Renal cortical epithelial cell (primary cell): ENCODE measurements at regions not wholly inside any gene's neighbourhood (a gene's known extent, or its start where the extent isn't known, plus 50 kb on each side); places are given as distances from the start of the nearest gene placed in this dataset.

Source experiments
- DNase-seq: peaks from one replicate; pipeline ENCODE4 v3.0.0-alpha.2; 2011; ENCODE audit warnings: low read depth

DNA sequence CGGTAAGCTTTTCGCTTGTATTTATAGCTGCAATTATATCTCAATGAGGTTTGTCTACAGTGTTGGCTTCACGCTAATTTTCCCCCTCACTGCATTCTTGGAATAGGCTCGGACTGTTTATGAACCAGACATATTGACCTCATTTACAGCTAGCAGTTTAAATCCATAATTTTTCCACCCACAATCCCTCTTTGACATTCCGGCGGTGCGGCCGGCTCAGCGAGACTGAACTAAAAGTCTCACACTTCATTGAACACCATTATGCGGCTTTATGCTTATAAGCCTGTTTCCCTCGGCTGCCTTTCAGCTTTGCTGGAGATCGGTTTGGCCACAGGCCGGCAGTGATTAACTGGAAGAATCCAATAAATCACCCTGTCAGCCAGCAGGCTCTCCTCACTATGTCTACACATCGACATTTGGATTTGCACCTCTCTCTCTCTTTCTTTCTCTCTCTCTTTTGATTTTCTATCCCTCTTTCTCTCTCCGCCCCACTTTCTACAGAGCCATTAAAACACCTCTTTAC lies 315.0 kb upstream of the TLE4 start:
- DNase-seq = peak; percentile 97

DNA sequence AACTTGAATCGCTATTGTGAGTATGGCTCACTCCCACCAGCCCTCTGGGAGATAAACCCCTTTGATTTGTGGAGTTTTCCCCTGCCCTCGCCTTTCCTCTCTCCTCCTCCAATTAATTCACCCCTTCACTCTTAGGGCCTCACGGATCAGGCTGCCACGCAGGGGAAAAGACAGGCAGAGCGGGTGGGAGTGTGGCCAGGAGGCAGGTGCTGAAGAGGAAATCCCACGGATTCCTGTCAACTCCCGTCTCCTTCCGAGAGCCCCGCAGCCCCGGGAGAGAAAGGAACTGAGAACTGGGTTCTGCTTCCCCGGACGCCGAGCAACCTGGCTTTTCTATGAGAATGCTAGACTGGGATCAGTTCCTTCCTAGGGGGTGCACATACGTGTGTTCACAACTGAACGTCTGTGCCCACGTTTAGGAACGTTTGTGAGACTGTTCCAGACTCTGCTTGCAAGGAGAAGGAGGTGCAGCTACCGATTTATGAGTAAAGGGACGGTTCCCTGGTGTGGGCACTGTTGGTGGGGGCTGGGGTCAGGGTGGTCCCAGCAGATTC lies 314.5 kb upstream of the TLE4 start:
- no peak for DNase-seq

GRCh38 chr9:79257790-79258351 lies 313.9 kb upstream of the TLE4 start:
- DNase-seq = no peak

- no peak for DNase-seq
Measured at GRCh38 chr9:79259858-79260257, 311.9 kb upstream of the TLE4 start.

- no peak for DNase-seq
Measured at GRCh38 chr9:79263628-79264027, 308.1 kb upstream of the TLE4 start.

GRCh38 chr9:79264041-79264440 lies 307.7 kb upstream of the TLE4 start:
- DNase-seq = no peak

- peak; percentile 26 for DNase-seq
Measured at GRCh38 chr9:79264511-79265355, 307.0 kb upstream of the TLE4 start.

GRCh38 chr9:79266986-79267385 lies 304.8 kb upstream of the TLE4 start:
- DNase-seq = no peak

DNA sequence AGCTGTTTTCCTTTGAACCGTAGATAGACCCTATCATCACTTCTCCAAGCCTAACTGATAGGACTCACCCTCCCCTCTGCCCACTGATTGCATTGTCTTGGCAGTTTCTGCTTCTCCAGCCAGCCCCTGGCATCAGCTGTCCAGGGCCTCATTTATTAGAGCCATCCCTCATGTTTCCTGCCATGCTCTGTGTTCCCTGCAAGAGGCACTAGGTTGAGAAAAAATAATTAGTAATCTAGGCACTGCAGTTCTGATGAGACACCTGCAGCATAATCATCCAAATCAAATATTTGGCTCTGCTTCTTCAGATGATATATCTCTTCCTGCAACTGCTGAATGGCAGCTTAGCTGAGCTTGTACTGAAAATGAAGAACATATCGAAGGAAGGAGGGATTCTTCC lies 303.0 kb upstream of the TLE4 start:
- no peak for DNase-seq

- DNase-seq = no peak
Measured at GRCh38 chr9:79273311-79273710, 298.5 kb upstream of the TLE4 start.

DNA sequence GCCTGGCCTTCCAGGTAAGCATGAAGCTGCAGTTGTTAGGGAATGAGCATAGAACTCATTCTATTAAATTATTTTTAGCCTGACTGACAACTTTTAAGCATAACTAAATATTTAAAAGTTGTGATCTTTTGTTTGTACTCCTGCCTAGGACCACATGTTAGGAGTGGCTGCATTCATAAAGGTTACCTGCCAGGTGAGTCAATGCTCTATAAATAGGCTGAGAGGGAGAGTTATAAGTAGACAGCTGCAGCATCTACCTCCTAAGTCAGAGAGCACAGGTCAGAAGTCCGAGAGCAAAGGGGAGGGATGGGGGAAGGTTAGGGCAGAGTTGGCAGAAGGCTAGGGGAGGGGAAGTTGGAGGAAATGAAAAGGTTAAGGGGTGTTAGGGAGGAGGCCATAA lies 292.4 kb upstream of the TLE4 start:
- DNase-seq = no peak

- DNase-seq = no peak
Measured at GRCh38 chr9:79280691-79281090, 291.1 kb upstream of the TLE4 start.

DNA sequence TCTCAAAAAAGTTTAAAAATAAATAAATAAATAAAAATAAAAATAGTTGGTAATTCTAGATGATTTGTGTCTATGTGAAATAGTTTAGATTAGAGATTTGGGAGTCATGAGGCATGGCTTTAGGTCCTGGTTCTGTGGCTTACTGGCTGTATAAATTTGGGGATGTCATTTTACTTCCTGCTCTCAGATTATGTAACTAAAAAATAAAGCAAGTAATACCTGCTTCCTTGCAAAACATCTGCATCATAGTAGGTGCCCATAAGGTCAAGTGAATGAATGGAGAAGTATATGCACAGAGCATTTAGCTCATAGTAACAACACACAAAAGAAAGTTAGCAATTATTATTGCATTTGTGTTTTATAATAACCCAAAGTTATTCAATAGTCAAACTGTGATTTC lies 287.7 kb upstream of the TLE4 start:
- no peak for DNase-seq

GRCh38 chr9:79286992-79287707 lies 284.6 kb upstream of the TLE4 start:
- DNase-seq = no peak

DNA sequence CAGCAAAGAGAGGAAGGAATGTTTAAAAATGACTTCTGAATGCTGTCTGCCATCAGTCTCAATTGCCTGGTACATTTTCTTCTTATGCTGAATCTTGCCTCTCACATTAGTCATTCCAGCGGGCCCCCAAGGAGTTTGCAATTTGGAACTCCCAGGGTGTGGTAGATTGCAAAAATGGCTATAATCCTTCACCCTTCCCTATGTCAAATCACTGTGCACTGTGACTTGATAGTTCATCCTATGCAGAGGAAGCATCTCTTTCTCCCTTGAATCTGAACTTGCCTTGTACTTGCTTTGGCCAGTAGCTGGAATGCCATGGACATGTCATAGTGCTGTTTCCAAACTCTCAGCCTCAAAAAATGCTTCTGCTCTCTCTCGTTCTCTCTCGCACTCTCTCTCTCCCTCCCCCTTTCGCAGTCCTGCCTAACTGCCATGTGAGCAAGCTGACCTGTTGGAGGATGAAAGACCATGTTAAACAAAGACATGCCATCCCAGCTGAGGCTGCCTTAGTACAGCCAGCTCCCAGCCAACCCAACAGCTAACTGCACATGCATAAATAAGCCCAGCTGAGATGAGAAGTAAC lies 284.0 kb upstream of the TLE4 start:
- no peak for DNase-seq

DNA sequence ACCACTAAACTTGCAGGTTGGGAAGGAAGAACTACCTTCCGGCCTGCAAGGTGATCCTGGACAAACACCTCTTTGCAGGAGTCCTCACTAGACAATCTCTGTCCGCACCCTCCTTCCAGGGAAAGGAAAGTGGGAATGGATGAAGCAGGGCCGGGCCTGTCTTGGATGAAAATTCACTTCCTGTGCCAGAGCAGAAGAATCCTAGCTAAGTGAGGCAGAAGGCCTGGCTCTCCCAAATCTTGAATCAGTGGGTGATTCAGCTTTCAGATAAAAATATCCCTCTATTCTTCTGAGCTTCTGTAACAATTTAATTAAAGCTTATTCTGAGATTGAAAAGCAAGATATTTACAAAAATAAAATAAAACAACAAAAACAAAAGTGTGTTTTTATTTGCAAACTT lies 281.9 kb upstream of the TLE4 start:
- DNase-seq = no peak

DNA sequence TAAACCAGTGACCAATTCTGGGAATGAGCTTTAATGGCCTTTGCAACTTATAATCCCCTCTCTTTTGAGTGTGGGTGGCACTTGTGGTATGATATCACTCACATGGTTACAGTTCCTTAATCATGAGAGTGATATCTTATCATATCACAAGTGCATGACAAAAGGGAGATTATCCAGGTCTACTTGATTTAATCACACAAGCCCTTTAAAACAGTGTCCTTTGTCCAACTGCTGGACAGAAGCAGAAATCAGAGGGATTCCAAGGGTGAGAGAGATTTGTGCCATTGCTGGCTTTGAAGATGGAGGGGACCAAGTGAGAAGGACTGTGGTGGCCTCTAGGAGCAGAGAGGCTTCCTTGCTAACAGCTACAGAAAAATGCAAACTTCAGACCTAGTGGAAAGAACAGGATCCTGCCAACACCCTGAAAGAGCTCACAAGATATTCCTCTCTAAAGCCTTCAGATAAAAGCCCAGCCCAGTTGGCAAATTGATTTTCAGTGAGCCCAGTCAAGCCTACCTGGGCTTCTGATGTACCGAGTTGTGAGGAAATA lies 279.0 kb upstream of the TLE4 start:
- no peak for DNase-seq

GRCh38 chr9:79300068-79300467 lies 271.7 kb upstream of the TLE4 start:
- no peak for DNase-seq

DNA sequence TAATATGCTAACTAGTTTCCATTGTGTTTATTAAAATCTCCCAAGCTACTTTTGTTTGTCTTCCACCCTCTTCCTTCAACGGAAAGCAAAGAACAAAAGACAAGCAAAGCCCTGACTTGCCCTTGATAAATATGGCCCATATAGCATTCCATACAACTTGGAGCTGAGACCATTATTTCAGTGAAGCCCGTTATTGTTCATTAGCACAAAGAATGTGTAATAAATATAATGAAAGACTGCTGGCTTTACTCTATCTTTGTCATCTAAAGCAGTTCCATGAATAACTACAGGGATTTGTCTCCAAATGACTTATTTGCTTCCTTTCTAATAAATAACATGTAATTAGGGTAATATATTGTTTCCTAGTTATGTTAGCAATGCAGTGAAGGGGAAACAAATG lies 270.7 kb upstream of the TLE4 start:
- no peak for DNase-seq

- DNase-seq = no peak
Measured at GRCh38 chr9:79301551-79302391, 270.0 kb upstream of the TLE4 start.

- DNase-seq = no peak
Measured at GRCh38 chr9:79302569-79302968, 269.2 kb upstream of the TLE4 start.
